SHP77 treated with DMSO at 0.1 percent for 48 hours (cell line): ENCODE measurements at regions not wholly inside any gene's neighbourhood (a gene's known extent, or its start where the extent isn't known, plus 50 kb on each side); places are given as distances from the start of the nearest gene placed in this dataset.

Experiments used
- DNase-seq: peaks from one replicate; lab custom pipeline; 2025; lab: John Stamatoyannopoulos, UW

DNA sequence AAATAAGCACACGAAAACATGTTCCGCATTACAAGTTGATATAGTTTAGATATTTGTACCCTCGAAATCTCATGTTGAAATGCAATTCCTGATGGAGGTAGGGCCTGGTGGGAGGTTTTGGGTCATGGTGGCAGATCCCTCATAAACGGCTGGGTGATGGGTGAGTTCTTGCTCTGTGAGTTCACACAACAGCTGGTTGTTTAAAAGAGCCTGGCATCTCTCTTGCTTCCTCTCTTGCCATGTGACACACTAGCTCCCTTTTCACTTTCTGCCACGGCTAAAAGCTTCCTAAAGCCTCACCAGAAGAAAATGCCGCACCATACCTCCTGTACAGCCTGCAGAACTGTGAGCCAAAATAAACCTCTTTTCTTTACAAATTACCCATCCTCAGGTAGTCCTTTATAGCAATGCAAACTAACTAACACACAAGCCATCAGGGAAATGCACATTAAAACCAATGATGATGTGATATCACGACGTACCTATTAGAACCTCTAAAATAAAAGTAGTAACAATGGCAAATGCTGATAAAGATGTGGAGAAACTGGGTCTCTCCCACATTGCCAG is 188.5 kb downstream of the ANAPC1 start:
- DNase-seq: no peak

DNA sequence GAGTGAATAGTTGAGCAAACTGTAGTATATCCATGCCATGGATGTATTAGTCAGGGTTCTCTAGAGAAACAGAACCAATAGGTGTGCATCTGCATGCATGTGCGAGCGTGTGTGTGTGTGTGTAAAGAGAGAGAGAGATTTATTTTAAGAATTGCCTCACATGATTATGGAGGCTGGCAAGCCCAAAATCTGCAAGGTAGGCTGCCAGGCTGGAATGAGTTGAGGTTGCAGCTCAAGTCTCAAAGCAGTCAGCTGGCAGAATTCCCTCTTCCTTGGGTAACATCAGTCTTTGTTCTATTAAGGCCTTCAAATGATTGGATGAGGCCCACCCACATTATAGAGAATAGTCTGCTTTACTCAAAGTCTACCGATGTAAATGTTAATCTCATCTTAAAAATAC is 187.8 kb downstream of the ANAPC1 start:
- DNase-seq: no peak

DNA sequence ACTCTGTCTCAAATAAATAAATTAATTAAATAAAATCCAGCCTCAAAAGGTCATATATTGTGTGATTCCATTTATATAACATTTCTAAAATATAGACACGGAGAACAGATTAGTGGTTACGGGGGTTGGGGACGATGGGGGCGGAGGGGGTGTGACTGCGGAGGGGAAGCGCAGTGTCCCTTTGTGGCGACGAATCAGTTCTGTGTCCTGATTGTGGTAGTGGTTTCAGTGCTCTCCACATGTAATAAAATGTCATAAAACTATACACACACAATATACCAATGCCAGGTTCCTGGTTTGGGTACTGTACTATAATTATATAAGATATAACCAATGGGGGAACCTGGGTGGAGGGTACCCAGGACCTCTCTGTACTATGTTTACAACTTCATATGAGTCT is 186.4 kb downstream of the ANAPC1 start:
- no peak for DNase-seq

DNA sequence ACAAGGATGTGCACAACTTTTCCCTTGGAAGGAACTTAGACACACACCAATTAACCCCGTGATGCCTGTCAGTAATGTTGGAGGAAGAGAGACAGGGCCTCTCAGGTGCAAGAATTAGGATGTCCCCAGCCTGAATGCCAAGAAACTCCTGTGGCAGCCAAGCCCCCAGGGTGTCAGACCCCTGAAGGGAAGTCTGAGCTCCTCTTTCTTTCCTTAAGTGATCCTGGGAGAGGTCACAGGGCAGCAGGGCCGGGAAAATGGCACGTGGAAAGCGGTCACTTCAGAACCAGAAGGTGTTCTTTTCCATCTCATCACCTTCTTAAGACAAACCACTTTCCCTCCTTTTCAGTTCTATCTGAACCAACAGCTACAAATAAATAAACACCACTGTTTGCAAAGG is 185.9 kb downstream of the ANAPC1 start:
- DNase-seq: no peak

DNA sequence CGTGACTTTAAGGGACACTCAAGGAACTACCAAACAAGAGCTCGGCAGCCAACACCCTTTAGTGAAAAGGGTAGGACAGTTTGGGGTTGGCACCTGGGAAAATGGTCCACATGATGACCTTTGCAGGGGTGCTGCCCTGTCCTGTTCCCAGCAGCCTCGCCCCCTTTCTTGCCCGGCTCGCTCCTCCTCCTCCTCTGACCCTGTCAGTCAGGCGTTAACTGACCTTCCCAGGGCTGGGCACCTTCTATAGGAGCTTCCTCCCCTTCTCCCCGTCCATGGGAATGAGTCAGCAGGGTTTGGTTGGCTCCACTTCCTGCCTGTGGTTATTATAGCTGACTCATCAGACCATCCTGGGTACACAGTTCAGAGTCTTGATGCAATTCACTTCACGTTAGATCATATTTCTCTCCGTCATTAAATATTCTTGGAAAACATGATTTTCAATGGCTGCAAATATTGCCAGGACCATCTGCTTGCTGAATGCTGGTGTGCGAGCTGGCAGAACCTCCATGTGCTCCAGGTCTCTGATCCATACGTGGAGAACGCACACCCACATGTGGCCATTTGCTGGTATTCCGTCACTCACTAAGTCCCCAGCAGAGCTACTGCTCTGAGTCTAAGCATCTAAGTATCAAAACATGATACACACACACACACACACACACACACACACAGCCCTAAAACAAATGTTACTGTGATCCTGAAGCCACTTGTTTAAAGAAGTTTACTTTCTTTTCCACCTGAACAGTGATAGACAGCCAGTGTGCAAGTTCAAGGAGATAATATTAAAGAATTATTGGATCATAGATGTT is 185.0 kb downstream of the ANAPC1 start:
- DNase-seq: peak; percentile 95

DNA sequence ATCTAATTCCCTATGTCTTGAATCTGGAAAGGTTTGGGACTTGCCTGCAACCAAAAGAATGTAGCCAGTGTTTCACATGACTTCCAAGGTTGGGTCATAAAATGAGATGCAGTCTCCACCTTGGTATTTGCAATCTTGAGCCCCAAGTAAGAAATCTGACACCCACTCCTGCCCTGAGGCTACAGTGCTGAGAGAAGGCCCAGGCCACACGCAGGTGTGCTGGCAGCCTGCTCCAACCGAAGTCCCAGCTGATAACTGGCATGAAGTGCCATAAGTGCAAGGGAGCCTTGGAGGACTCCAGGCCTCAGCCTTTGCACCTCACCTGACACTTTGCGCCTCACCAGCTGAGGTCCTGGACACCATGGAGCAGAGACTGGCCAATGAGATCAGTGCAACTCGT is 182.7 kb downstream of the ANAPC1 start:
- DNase-seq: no peak

DNA sequence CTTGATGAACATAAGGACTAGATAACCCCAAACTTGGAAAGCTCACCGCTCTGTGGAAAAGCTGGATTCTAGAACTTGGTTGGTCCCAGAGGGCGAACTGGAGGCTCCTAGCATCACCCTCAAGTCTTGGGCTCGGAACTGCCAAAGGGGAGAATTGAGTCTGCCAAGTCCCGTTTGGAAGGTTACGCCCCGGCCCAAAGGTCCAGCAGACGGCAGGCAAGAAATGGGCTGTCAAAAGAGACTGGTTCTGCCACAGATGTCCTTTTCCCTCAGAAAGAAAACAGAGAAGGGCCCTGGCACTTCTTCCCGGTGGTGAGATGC is 182.2 kb downstream of the ANAPC1 start:
- no peak for DNase-seq

DNA sequence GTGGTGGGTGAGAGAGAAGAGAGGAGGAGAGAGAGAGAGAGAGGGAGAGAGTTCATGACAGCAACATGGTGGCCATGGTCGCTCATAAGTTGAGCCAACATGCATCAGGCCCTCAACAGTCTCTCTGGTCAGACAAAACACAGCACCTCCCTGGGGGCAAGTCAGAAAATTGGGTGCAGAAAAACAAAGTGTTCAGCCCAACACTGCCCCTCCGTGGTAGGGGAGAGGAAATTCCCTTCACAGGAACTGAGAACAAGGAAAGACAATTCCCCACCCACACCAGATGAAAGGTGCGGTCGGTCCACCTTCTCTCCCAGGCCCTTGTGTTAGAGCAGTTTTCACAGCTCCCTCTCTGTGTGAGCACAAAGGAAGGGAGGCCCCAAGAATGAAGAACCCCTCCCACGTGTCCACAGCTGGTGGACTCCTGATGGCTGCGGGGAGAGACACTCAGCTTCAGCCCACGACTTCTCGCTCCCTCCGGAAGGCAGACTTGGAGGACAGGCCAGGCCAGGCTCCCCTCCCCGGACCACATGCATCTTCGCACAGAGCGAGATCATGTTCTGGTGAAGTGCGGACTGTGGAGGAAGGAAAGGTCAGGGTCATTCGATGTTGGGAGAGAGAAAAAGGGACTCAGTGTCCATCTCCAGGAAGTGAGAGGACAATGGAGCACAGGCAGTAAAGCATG is 181.7 kb downstream of the ANAPC1 start:
- DNase-seq: peak; percentile 15

DNA sequence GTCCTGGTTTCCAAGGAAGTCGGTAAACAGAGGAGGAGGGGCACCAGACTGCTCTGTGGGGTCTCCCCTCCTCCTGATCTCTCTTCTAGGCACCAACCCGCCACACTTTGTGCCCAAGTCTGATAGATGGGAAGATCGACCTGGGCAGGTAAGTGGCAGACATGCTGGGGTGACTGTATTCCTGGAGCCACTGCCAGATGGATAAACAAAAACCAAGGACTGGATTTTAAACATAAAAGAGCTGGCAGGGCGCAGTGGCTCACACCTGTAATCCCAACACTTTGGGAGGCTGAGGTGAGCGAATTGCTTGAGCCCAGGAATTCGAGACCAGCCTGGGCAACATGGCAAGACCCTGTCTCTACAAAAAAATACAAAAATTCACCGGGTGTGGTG is 181.2 kb downstream of the ANAPC1 start:
- DNase-seq: no peak

DNA sequence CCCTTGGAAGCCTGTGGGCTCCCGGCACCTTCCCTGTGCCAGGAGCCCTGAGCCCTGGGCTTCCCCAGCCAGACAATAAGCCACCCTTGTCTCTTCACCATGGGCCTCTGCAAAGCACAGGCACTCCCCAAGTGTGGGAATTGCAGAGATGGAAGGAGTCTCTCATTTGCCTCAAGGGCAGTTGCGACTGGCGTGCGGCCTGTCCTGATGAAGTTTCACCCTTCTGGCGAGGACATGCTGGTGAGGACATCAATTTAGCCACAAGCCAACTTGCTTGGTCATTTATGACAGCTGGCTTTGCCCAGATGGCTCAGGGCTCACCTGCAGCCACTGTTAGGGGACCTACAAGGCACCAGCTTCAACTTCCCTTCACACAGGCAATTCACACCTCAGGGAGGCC is 180.2 kb downstream of the ANAPC1 start:
- DNase-seq: no peak

DNA sequence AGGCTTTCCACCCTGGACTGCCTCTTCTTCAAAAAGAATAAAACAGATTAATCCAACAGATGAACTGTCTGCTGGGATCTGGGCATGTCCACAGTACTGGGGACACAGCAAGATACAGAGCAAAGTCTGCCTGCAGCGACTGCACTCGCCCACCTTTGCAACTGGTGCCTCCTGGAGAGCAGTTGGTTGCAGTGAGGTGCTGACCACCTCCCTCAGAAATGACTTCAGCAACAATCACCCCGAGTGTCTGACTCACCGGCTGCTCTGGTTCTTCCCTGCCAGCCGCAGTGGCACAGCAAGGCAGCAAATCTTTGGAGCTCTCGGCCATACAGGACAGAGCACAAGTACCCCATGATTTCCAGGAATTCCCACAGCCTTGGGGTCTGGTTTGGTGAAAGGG is 179.7 kb downstream of the ANAPC1 start:
- no peak for DNase-seq

DNA sequence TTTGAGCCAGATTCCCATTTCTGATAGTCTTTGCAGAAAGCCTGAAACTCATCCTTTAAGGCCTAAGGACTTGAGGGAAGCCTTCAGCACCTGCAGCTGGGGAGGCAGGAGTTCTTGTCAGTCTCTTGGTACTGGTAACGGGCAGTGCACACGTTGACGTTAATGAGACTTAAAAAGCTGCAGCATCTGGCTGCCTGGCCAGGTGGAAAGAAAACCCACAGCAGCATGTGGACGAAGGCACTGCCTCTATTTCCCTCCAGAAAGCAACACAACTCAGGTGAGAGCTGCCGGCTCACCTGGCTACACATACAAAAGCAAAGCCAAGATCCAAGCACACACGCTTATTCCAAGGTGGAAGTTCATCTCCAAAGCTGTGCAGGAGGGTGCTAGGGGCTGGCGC is 178.8 kb downstream of the ANAPC1 start:
- no peak for DNase-seq

DNA sequence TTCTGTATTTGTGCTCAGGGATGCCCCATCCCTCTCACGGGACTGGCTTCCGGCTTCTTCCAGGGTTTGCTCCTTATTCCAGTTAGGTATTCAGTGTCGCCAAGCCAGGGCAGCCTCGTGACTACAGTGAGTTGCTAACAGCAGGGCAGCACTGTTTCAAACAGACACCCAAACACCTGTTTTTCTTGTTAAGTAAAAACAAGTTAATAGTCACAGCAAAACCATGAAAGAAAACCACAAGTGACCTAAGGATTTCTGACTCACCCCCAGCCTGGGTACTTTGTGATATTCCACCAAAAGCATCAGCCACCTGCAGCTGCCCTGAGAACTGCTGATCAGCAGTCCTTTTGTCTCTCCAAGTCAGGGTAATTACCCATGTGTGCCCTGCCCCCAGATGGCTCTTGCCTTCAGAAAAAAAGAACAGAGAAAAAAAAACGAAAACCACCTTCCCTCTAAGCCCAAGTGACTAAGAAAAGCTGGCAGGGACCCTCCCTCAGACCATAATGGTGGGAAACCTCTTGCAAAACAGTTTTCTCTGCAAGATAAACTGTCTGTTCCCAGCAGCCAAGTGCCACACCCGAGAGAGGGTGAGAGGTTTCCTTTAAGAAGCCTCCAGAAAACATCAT is 178.2 kb downstream of the ANAPC1 start:
- DNase-seq: no peak

DNA sequence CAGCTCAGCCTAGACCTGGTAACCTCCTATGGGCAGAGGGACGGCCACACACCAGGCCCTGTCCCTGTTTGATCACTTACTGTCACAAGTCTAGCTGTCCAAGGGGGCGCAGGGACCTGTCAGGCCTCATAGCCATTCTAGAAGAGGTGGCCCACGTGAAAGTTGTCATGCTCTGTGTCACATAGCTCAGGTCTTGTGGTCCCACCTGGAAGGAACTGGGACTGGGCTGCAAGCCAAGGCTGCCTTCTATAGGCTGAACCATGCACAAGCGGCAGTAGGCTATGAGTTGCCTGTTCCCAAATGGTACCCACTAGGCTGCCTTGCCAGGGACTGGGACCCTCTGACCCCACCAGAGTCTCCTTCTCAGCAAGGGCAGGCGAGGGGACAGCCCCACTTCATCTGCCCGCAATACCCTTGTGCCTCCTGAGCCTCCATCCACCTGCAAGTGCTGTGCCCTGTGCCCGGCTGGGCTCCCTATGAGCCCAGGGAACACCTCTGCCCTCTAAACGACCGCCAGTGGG is 177.5 kb downstream of the ANAPC1 start:
- DNase-seq: no peak

DNA sequence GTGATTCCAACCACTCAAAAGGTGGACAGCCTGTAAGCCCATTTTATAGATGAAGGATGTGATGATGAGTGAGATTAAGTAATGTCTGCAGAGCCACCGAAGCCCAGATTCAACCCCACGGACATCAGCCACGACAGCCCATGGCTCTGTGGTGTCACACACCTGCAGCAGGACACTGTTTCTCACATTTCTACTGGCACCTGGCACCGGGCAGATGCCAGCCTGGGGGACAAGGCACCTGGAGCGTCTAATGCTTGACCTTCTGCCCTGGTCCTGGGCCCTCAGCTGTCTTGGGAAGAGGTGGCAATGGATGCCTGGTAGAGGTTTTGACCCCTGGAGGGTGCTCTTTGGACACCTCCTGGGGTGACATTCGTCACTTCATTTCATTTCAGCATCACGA is 176.3 kb downstream of the ANAPC1 start:
- DNase-seq: no peak

DNA sequence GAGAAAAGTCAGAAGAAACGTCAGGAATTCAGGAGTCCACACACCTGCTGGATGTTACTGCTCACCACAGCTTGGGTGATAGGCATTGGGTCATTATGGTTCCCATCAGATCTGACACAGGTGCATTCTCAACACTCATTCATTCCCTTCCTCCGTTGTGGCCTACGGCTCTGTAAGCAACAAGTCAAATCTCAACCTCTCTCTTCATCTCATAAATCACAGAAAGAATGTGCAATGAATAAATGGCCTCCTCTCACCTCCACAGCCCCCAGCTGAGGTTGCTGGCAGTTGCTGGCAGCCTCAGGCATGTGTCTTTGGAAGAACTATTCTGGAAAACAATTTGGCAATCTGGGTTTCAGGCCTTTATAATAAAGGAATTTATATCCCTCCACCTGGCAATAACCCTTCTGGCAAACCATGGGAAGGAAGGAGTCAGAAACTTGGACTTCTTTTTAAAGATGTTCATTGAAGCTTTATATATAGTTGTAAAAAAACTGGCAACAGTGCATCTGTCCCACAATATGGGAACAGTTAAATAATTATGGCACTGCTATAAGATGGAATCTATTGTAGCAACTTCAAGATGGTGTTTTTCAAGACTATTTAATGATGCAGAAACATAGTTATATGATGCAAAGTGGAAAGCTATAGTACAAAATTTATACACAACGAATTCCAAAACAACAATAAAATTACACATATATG is 175.4 kb downstream of the ANAPC1 start:
- no peak for DNase-seq

DNA sequence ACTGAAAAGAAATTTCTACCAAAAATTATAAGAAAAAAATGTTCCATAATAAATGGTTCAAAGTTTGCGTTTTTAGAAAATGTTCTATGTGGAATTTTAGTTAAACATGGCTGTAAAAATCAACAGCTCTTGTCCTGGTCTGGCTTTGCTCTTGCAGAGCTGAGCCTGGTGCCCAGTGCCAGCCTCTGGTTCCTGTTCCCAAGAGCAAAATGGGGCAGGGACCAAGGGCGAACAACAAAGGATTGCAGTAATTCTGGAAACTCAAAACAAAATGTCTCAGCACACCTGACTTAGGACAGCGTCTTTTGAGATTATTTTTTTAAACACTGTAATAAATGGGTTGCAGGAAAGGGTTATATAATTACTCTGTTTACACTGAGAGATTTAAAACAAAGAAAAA is 174.7 kb downstream of the ANAPC1 start:
- no peak for DNase-seq

DNA sequence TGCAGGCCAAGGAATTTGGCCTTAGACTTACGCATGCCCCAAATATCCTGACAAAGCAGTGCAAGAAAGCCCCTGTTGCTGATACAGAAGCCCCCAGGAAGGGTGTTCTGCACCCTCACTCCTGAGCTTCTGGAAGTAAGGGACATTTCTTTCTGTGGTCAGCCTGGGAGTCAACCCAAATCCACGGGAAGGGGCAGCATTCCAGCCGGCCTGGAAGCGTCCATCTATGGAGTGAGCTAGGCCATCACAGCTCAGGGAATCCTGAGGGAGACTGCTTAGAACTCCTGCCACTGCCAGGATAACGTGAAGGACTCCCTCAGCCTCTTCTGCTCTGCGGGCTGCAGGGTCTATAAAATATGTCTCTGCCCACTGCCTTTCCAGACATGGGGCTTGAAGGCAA is 173.9 kb downstream of the ANAPC1 start:
- DNase-seq: no peak

DNA sequence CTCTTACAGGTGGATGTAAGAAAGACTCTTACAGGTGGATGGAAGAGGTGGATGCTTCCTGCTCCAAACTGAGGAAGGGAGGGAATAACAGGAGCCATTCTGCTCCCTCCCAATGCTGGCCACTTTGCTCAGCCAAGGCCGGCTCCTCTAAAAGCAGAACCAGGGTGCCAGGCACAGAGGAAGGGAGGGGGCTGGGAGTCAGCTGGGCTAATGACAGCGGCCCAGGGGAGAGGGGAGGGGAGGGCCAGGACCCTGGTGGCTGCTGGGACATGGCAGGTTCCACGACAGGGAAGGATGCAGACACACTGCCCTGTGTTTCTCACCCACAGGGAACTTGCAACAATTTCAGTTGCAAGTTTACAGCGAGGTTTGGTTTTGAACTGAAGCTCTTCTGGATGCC is 173.4 kb downstream of the ANAPC1 start:
- no peak for DNase-seq

DNA sequence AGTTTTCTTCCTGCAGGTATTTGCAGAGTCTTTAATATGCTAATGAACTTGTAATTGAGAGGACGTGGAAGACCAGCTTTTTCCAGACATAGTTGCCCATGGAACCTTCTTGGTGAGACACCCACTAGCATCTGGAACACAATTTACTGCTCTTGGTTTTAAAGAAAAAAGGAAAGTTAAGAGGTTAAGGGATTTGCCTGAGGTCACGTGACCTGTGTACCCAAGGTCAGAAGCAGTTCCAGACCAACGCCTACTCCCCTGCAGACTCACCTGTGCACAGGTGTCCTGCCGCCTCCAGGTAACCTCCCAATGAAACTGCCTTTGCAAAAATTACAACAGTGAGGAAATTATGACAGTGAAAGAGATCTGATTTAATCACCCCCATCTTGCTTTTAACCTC is 172.7 kb downstream of the ANAPC1 start:
- no peak for DNase-seq

DNA sequence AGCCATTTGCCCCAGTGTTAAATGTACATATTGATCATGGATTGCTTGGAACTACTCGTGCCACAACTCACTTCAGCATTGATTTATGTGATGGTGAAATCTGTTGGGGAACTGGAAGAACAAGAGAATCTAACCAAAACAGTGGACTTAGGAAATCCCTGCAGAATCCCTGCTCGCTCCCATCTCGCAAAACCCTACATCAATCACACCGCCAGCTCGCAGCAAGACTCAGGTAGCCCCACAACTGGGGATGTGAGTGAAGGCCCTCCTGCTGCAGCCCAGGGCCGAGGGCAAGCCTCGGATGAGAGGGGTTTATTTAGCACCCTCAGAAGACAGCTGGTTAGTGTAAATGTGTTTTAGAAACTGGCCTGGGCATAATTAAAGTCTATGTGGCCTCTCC is 171.6 kb downstream of the ANAPC1 start:
- DNase-seq: no peak

DNA sequence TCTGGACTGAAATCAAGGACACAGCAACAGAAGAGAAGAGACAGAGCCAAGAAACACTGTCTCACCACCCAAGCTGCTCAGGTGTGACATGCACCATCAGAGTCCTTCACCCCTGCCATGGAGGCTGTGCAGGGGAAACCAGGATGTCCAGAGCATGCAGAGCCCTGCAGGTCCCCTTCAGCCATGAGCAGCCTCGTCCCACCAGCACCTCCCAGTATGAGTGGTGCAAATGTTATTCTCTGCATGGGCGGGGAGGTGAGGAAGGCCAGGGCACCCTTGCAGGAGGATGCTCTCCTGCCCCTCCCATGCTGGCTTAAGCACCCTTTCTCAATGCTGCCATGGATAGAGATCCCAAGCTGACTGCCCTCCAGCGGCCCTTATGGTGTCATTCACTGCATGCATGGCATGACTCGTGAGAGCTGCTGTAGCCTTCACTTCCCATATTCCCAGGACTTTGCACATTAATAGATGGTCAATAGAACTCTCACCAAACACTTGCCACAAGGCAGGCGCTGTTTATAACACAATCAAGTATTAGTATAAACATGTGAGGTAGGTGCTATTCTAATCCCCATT is 171.0 kb downstream of the ANAPC1 start:
- DNase-seq: no peak
